ENCODE measurements at regions not wholly inside any gene's neighbourhood (a gene's known extent, or its start where the extent isn't known, plus 50 kb on each side); places are given as distances from the start of the nearest gene placed in this dataset.

DNA sequence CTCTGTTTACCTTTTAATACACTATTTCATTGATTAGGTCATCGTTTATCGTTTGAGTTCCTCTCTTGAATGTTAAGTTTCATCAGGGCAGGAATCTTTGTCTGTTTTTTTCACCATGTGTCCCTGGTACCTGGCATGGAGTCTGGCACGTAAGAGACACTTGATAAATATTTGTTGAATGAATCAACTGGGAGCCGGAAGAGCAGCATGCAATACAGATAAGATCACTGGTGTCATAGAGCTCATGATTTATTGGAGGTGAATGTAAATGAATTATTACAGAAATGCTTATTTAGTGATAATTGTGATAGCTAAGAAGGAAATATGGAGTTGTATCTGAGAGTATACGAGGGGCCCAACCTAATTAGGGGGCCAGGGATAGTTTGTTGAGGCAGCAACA lies 62.8 kb downstream of the UCHL1 start:
- no peak for TF ChIP-seq POLR2A (IDR thresholded peaks at IDR 0.05; ENCODE audit: low read length)
- TF ChIP-seq GATA1 (IDR thresholded peaks at IDR 0.05; ENCODE audit: low read depth, low read length): no peak

All from erythroblast (primary cell).